ENCODE measurements at regions not wholly inside any gene's neighbourhood (a gene's known extent, or its start where the extent isn't known, plus 50 kb on each side); places are given as distances from the start of the nearest gene placed in this dataset.

GRCh38 chr14:96635850-96636249 lies 133.7 kb downstream of the PAPOLA start:
- intact Hi-C loops (cut with DNase I), result no loop called here
- DNase-seq (ENCODE audit: low spot score), result no peak

DNA sequence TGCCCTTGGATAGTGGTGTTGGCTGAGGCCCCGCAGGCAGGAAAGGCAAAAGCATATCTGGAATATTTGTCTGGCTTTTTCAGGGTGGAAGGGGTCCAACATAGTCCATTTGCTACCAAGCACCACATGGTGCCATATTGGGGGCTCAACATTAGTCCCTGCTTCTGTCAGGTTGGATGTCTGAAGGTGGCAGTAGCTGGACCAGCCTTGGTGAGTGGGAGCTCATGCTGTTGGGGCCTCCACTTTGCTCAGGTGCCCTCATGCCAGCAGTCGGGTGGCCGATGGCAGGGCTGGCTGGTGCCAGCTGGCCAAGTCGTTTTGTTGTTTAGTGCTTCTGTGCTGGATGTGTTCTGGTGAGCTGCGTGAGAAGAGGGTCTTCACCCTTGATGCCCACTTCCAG lies 135.3 kb downstream of the PAPOLA start:
- intact Hi-C loops (cut with DNase I), result no loop called here
- peak; percentile 41 for DNase-seq (ENCODE audit: low spot score)

- intact Hi-C loops (cut with DNase I), result no loop called here
- DNase-seq (ENCODE audit: low spot score), result peak; percentile 72
Measured at GRCh38 chr14:96638041-96638855, 136.1 kb downstream of the PAPOLA start.

- intact Hi-C loops (cut with DNase I), result no loop called here
Measured at GRCh38 chr14:96639550-96639949, 137.4 kb downstream of the PAPOLA start.

GRCh38 chr14:96648506-96649326 lies 146.5 kb downstream of the PAPOLA start:
- DNase-seq (ENCODE audit: low spot score), result no peak
- intact Hi-C loops (cut with DNase I), result no loop called here

More at GRCh38 chr14:96639550-96639949, 137.4 kb downstream of the PAPOLA start:
- DNase-seq (ENCODE audit: low spot score), result no peak

GRCh38 chr14:96649327-96649601 lies 147.1 kb downstream of the PAPOLA start:
- intact Hi-C loops (cut with DNase I), result no loop called here
- DNase-seq (ENCODE audit: low spot score), result no peak

- intact Hi-C loops (cut with DNase I), result no loop called here
Measured at GRCh38 chr14:96653597-96653996, 143.6 kb upstream of the VRK1 start.

DNA sequence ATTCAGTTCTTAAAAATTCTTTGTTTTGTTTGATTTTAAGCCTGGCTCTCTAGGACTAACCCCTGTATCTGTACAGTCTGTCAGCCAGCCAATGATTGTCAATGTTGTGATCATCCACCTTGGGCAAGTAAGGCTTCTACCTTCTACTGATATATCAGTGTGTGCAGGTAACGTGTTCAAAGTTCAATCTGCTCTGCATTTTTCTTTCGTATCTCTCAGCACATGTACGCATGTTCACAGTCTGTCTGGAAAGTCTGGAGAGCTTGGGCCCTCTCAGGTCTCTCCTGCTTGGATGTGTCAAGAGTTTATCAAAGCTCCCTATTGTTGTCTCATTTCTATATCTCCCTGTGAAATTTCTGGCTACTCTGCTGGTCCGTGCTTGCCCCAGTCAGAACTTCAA lies 138.6 kb upstream of the VRK1 start:
- intact Hi-C loops (cut with DNase I), result no loop called here
- no peak for DNase-seq (ENCODE audit: low spot score)

More at GRCh38 chr14:96653597-96653996, 143.6 kb upstream of the VRK1 start:
- DNase-seq (ENCODE audit: low spot score), result no peak

DNA sequence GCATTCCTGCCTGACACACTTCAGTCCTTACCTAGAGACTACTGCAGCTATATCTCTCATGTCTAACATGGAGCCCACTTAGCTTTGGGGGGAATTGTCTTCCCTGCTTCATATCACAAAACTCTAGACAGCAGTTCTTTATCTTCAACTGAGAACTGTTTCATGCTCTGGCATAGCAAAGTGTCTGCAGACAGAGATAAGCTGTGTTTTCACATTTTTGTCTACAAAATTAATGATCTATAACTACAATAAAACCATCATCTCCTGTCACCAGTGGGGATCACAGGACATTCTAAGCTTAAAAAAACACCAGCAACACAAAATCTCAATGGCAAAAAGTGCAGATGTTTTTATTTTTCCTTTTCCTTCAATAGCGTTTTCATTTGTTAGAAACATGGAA lies 137.1 kb upstream of the VRK1 start:
- intact Hi-C loops (cut with DNase I), result no loop called here
- DNase-seq (ENCODE audit: low spot score), result no peak

GRCh38 chr14:96660667-96661066 lies 136.5 kb upstream of the VRK1 start:
- intact Hi-C loops (cut with DNase I), result no loop called here

DNA sequence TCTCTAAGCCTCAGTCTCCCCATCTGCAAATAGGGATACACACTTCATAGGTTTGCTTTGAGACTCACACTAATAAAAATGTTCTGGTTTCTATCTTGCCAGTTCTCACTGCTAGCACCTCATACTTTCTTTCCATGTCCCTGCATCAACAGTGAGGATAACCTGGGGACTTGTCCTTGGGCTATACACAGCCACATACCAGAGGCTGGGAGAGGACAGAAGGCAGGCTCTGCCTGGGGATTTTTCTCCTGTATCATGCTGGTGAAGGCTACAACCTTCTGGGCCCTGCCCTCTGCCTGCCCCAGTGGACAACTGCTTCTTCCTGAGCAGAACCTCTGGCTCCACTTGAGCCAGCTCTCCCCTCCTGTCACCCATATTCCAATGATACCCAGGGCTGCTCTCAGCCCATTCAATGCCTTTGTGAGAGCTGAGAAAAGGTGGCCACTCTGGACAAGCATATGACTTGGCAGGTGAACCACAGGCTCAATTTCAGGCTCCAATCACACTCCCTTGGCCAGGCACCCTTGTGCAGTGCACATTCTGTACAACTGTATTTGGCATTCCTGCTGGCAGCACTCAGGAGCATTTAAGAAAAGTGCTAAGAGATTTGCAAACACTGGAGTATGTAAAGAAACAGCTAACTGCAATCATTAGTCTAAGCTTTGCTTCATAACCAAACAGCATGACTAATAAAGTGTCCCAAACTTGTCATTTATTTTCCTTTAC lies 135.8 kb upstream of the VRK1 start:
- intact Hi-C loops (cut with DNase I), result no loop called here

More at GRCh38 chr14:96660667-96661066, 136.5 kb upstream of the VRK1 start:
- DNase-seq (ENCODE audit: low spot score), result no peak

GRCh38 chr14:96662116-96662970 lies 134.8 kb upstream of the VRK1 start:
- no peak for DNase-seq (ENCODE audit: low spot score)
- intact Hi-C loops (cut with DNase I), result no loop called here

More for the DNA sequence above, 135.8 kb upstream of the VRK1 start:
- DNase-seq (ENCODE audit: low spot score), result no peak

DNA sequence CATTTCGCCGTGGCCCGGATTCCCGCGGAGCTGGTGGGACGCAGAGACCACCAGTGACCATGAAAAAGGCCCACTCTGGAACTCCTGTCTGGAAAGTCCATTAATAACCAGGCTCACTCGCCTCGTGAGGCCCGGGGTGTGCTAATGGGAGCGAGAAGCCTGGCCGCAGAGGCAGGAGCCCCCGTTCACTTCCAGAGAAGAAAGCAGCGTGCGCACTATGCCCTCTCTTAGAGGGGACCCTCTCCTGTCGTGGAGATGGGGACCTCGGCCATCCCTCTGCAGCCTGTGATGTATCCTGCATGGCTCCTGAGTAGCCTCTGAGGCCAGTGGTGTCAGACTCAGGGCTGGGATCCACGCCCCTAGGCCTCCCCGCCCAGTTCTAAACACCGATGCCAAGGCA lies 134.1 kb upstream of the VRK1 start:
- intact Hi-C loops (cut with DNase I), result no loop called here
- DNase-seq (ENCODE audit: low spot score), result no peak

GRCh38 chr14:96663491-96664067 lies 133.6 kb upstream of the VRK1 start:
- intact Hi-C loops (cut with DNase I), result no loop called here
- DNase-seq (ENCODE audit: low spot score), result no peak

DNA sequence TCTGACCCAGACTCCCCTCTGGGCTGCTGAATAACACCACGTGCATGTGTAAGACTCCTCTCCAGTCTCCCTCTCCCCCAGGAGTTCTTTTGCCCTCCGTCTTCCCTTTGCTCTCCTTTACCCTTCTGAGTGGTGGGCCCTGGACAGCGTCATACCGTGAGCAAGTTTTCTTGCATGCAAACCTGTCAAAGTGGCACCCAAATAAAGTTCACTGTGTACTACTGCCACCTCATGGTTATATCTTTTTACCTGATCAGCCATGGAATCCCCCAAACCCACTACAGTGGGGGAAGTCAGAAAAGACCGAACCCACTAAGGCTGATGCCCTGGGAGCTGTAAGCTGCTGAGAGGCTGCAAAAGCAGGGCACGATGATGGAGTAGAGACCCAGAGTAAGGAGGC lies 131.1 kb upstream of the VRK1 start:
- no peak for DNase-seq (ENCODE audit: low spot score)
- intact Hi-C loops (cut with DNase I), result no loop called here

GRCh38 chr14:96670391-96670790 lies 126.8 kb upstream of the VRK1 start:
- no peak for DNase-seq (ENCODE audit: low spot score)
- intact Hi-C loops (cut with DNase I), result no loop called here

- DNase-seq (ENCODE audit: low spot score), result no peak
- intact Hi-C loops (cut with DNase I), result no loop called here
Measured at GRCh38 chr14:96671218-96671617, 126.0 kb upstream of the VRK1 start.

DNA sequence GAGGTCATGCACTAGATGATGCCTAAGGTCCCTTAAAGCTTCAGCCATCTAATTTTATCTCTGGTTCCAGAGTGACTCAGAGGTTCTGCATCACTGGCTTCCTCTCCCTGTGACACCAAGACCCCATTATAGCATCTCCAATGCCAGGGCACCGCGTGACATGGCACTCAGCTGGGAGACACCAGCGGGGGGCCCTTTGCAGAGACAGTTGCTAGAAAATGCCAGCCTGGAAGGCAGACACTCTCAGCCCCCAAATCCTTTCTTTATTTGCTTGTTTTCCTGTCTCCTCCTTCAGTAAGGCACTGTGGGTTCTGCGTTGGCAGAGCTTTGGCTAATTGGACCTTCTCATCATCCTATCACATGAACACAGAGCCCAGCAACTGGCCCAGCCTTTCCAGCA lies 123.5 kb upstream of the VRK1 start:
- DNase-seq (ENCODE audit: low spot score), result no peak
- intact Hi-C loops (cut with DNase I), result no loop called here

DNA sequence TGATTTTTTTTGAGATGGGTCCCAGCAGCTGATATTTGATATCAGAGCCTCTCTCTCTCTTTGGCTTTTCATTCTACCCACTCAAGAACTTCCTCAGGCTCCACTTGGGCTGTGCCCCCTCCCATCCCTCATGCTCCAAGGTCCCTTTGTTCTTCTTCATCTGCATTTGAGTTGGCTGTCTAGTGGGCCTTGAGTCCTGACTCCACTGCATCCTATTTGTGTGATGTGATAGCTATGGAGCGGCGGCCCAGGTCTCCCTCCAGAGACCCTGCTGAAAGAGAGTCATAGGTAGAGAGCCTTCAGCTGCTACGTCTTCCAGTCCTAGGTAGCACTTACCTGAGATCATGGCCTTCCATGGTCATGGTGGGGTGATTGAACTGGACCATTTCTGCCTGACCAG lies 123.1 kb upstream of the VRK1 start:
- intact Hi-C loops (cut with DNase I), result no loop called here

More for the DNA sequence above, 123.1 kb upstream of the VRK1 start:
- no peak for DNase-seq (ENCODE audit: low spot score)
